Gastrocnemius medialis (tissue), 4 donors: ENCODE measurements at regions not wholly inside any gene's neighbourhood (a gene's known extent, or its start where the extent isn't known, plus 50 kb on each side); places are given as distances from the start of the nearest gene placed in this dataset.
"Not testable (repeated sequence)": the region's sequence is repeated elsewhere in the genome, so short reads cannot be mapped to it uniquely, and the experiment has no call there.

Experiments used
- CTCF ChIP-seq, 5 experiments: fragments of 450-650 bp in 3 of 5; fragments of 200-600 bp in 2 of 5; sonication (generic) in 2 of 5; IDR thresholded peaks in 4 of 5; conservative IDR thresholded peaks in 1 of 5; 1 replicate in 4 of 5; 2 replicates in 1 of 5; pipeline ENCODE4 v1.5.1; 2016 to 2019; ENCODE audit warnings: antibody characterized with exemption in 5 of 5, mild to moderate bottlenecking in 3 of 5, moderate library complexity in 3 of 5
- POLR2A ChIP-seq, 2 donors: fragments of 450-650 bp; IDR thresholded peaks; one replicate each; pipeline ENCODE4 v1.6.1; 2017; ENCODE audit warnings: antibody characterized with exemption in 2 of 2, mild to moderate bottlenecking in 2 of 2, moderate library complexity in 2 of 2

- not testable (repeated sequence) for TF ChIP-seq POLR2A (IDR thresholded peaks at IDR 0.05); CTCF (IDR thresholded peaks at IDR 0.05 in 4 of 5, conservative IDR thresholded peaks at IDR 0.05 in 1 of 5)
Measured at GRCh38 chr4:8943367-8943766, 71.7 kb upstream of the HMX1 start.
